AG10803 (cell line): ENCODE measurements at regions not wholly inside any gene's neighbourhood (a gene's known extent, or its start where the extent isn't known, plus 50 kb on each side); places are given as distances from the start of the nearest gene placed in this dataset.

Source experiments
- DNase-seq: peaks from one replicate; pipeline ENCODE4 v3.0.0; 2010; ENCODE audit warnings: low read depth
- H3K4me3 ChIP-seq: 2 replicates; pipeline ENCODE4 v1.5.1; 2011; ENCODE audit warnings: mild to moderate bottlenecking, low read length, control low read depth
- TF ChIP-seq, protein P1 (sequence below): conservative IDR thresholded peaks from 2 replicates; pipeline ENCODE4 v1.5.1; 2011; ENCODE audit warnings: mild to moderate bottlenecking, low read length, control low read depth, inconsistent platforms

DNA sequence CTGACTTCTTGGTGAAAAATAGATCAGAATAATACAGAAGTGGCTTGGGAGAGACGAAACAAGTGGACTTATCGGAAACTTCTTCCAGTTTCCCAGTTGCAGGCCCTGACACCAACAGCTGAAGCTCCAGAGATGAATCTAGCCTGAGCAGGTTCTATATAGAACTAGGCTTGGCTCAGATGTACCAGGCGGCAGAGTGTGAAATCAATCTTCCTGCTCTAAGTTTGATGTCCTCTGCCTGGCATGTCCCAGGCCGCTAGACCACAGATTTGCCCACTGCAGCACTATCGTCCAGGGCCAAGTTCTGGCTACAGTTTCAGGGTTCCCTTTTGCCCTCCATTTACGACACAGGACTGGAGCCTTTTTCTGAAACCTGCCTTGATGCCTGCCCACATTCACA, 91.3 kb upstream of the PLEKHA5 start:
- DNase-seq: no peak
- H3K4me3 ChIP-seq: no peak overlapping the region
- TF ChIP-seq, protein P1, sequence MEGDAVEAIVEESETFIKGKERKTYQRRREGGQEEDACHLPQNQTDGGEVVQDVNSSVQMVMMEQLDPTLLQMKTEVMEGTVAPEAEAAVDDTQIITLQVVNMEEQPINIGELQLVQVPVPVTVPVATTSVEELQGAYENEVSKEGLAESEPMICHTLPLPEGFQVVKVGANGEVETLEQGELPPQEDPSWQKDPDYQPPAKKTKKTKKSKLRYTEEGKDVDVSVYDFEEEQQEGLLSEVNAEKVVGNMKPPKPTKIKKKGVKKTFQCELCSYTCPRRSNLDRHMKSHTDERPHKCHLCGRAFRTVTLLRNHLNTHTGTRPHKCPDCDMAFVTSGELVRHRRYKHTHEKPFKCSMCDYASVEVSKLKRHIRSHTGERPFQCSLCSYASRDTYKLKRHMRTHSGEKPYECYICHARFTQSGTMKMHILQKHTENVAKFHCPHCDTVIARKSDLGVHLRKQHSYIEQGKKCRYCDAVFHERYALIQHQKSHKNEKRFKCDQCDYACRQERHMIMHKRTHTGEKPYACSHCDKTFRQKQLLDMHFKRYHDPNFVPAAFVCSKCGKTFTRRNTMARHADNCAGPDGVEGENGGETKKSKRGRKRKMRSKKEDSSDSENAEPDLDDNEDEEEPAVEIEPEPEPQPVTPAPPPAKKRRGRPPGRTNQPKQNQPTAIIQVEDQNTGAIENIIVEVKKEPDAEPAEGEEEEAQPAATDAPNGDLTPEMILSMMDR: no peak

DNA sequence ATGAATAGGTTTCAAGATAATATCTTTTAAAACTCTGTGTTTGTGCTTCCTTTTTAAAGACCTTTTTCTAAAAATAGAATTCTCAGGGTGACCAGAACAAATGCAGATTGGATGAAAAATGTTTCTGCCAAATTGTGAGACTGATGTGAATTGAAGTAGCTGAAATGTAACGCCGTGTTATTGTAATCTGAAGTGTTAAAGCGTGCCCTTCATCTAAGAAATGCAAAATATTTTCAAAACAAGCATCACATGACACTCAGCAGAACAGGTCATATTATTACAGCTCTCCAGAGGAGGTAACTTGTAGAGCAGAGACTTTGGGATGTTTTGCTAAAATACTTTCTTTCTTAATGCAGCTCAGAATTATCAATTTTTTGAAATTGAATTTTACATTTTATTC, 90.0 kb upstream of the PLEKHA5 start:
- TF ChIP-seq, protein P1: no peak
- H3K4me3 ChIP-seq: no peak overlapping the region
- DNase-seq: no peak

DNA sequence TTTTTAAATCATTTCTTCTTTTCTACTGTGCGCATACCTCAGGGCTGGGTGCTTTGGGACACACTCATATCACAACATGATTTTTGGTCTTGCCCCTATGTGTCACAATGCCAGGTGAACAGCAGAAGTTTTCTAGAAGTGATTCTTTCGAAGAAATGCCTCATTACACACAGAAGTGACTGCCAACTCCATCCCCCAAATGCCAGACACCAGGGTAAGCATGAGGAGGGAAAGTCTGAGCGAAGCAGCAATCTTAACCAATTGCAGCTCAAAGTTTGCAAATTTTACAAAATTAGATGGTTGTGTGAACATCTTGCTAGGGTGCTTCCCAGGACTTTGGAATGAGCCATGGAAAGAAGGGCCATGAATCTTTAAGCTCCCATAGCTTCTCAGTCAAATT, 87.3 kb upstream of the PLEKHA5 start:
- no peak overlapping the region for H3K4me3 ChIP-seq
- TF ChIP-seq, protein P1: no peak
- DNase-seq: no peak

DNA sequence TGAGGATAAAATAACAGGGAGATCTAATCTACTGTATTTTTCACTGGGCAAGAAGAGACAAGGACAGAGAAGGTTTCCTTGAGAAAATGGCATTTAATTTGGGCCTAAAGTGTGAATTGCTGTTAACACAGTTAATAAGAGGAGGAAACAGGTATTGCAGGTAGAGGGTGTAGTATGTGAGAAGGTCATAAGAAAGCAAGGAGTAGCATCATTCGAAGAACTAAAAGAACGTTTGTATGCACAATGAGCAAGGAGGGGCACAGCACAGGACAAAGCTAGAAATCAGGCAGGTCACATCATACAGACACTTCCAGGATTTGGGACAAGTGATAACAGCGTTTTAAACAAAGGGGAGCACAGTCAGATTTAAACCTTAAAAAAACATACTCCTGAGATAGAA, 85.1 kb upstream of the PLEKHA5 start:
- TF ChIP-seq, protein P1: no peak

DNA sequence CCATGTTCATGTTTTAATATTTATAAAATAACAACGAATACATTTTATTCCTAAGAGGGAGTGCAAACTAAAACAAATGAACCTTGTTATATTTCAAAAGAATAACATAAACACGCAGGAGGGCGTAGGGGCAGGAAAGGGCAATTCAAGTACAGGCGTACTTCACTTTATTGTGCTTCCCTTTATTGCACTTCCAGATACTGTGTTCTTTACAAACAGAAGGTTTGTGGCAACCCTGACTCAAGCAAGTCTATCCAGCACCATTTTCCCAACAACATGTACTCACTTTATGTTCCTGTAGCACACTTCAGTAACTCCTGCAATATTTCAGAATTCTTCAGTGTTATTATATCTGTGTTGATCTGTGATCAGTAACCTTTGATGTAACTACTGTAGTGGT, 84.6 kb upstream of the PLEKHA5 start:
- DNase-seq: no peak
- TF ChIP-seq, protein P1: no peak
- H3K4me3 ChIP-seq: no peak overlapping the region

More for the DNA sequence above, 85.1 kb upstream of the PLEKHA5 start:
- no peak for DNase-seq
- no peak overlapping the region for H3K4me3 ChIP-seq

DNA sequence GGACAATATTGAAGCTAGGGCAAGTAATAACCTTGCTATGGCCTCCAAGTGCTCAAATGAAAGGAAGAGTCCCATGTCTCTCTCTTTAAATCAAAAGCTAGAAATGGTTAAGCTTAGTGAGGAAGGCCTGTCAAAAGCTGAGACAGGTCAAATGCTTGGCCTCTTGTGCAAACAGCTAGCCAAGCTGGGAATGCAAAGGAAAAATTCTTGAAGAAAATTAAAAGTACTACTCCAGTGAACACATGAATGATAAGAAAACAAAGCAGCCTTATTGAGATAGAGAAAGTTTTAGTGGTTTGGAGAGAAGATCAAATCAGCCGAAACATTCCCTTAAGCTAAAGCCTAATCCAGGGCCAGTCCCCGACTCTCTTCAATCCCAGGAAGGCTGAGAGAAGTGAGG, 84.1 kb upstream of the PLEKHA5 start:
- no peak overlapping the region for H3K4me3 ChIP-seq
- DNase-seq: no peak
- TF ChIP-seq, protein P1: no peak

DNA sequence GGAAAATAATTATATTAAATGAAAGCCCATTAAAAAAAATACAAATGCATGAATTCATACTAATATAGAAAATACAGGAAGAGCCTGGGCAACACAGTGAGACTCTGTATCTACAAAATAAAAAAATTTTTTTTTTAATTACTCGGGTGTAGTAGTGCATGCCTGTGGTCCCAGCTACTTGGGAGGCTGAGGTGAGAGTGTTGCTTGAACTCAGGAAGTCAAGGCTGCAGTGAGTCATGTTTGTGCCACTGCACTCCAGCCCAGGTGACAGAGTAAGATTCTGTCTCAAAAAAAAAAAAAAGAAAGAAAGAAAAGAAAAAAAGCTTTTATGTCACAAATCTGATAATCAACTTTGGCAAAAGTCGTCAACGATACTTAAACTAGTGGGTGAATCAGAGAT, 80.6 kb upstream of the PLEKHA5 start:
- no peak overlapping the region for H3K4me3 ChIP-seq
- peak; percentile 19 for DNase-seq
- TF ChIP-seq, protein P1: no peak
